Body of pancreas (tissue), 4 donors: ENCODE measurements at regions not wholly inside any gene's neighbourhood (a gene's known extent, or its start where the extent isn't known, plus 50 kb on each side); places are given as distances from the start of the nearest gene placed in this dataset.
"Not testable (repeated sequence)": the region's sequence is repeated elsewhere in the genome, so short reads cannot be mapped to it uniquely, and the experiment has no call there.

ENCODE experiments used
- ATAC-seq: fragments of 150-250 bp; one replicate; pipeline ENCODE4 v1.9.1; 2016
- DNase-seq, 4 donors: peaks; one replicate each; pipeline ENCODE4 v3.0.0-alpha.2; 2019
- H3K27ac ChIP-seq, 4 donors: fragments of 200-600 bp; sonication (generic); 1 replicate in 3 of 4; 2 replicates in 1 of 4; pipeline versions ENCODE4 v1.5.1 to v1.6.1; 2016 to 2019; ENCODE audit warnings: mild to moderate bottlenecking in 1 of 4, mixed read lengths in 1 of 4, moderate library complexity in 1 of 4
- H3K27me3 ChIP-seq, 2 donors: fragments of 200-600 bp; sonication (generic); one replicate each; pipeline ENCODE4 v1.6.0; 2016; ENCODE audit warnings: mild to moderate bottlenecking in 1 of 2
- H3K36me3 ChIP-seq, 2 donors: fragments of 200-600 bp; sonication (generic); replicated peaks in 1 of 2; 2 replicates each; pipeline ENCODE4 v1.5.1; 2016; ENCODE audit warnings: low read depth in 2 of 2; ENCODE audit not compliant: insufficient read depth in 1 of 2
- H3K4me1 ChIP-seq: fragments of 200-600 bp; sonication (generic); one replicate; pipeline ENCODE4 v1.6.0; 2016
- H3K4me3 ChIP-seq, 2 donors: fragments of 200-600 bp; sonication (generic); 1 replicate in 1 of 2; 2 replicates in 1 of 2; pipeline ENCODE4 v1.5.1; 2016 to 2019
- H3K9me3 ChIP-seq, 3 donors: fragments of 200-600 bp; sonication (generic); 1 replicate in 2 of 3; 2 replicates in 1 of 3; pipeline ENCODE4 v1.5.1; 2016
- CTCF ChIP-seq, 7 experiments: fragments of 450-650 bp in 4 of 7; fragments of 200-600 bp in 3 of 7; sonication (generic) in 3 of 7; IDR thresholded peaks; one replicate each; pipeline ENCODE4 v1.5.1; 2016 to 2019; ENCODE audit warnings: antibody characterized with exemption in 7 of 7
- POLR2A ChIP-seq, 3 donors: fragments of 450-650 bp; IDR thresholded peaks; one replicate each; pipeline ENCODE4 v1.6.1; 2016; ENCODE audit warnings: antibody characterized with exemption in 3 of 3, mild to moderate bottlenecking in 2 of 3
- WGBS, 2 donors: methylation state at CpG; one replicate each; pipeline ENCODE4 v1.1.5; 2017; 5-methylcytosine and 5-hydroxymethylcytosine counted together
- intact Hi-C: fragments of 100-400 bp; cut with DNase I; formaldehyde crosslinking; loops from one replicate; pipeline ENCODE4 v1.15.1; 2023

- Histone ChIP-seq H3K9me3 (no peaks in the 10 kb centered on the region), H3K4me1 (no peaks in the 10 kb centered on the region), H3K27me3 (no peaks in the 10 kb centered on the region), H3K4me3 (no peak overlapping the region), H3K27ac (no peak overlapping the region), H3K36me3 (no peaks in the 10 kb centered on the region)
- no peak for ATAC-seq
- DNase-seq, result no peak
- intact Hi-C loops, result no loop called here
- WGBS, 2 donors, result 78 to 80% methylated on average over 3 of the region's 3 CpGs
- no peak for TF ChIP-seq CTCF (IDR thresholded peaks at IDR 0.05)
- TF ChIP-seq POLR2A (IDR thresholded peaks at IDR 0.05), result no peak
Observed at GRCh38 chr11:82185925-82186324, 547.7 kb downstream of the FAM181B start.

- 46 to 56% methylated on average over 3 of the region's 3 CpGs for WGBS, 2 donors
- TF ChIP-seq POLR2A (IDR thresholded peaks at IDR 0.05), result no peak
- TF ChIP-seq CTCF (IDR thresholded peaks at IDR 0.05), result no peak
- no peaks in the 10 kb centered on the region for H3K27me3 ChIP-seq
- no peak for DNase-seq
- no peaks in the 10 kb centered on the region for H3K4me1 ChIP-seq
- no peaks in the 10 kb centered on the region for H3K9me3 ChIP-seq
- intact Hi-C loops, result no loop called here
- no peak overlapping the region for H3K4me3 ChIP-seq
- no peak overlapping the region for H3K27ac ChIP-seq
- H3K36me3 ChIP-seq, result no peaks in the 10 kb centered on the region
- no peak for ATAC-seq
Observed at GRCh38 chr11:82184966-82185365, 548.7 kb downstream of the FAM181B start.

GRCh38 chr11:82183346-82183745 lies 550.3 kb downstream of the FAM181B start:
- no peak for DNase-seq
- intact Hi-C loops, result no loop called here
- no peaks in the 10 kb centered on the region for H3K36me3 ChIP-seq
- no peak overlapping the region for H3K4me3 ChIP-seq
- H3K27ac ChIP-seq, result no peak overlapping the region
- no peaks in the 10 kb centered on the region for H3K4me1 ChIP-seq
- H3K9me3 ChIP-seq, result no peaks in the 10 kb centered on the region
- no peak for ATAC-seq
- no peaks in the 10 kb centered on the region for H3K27me3 ChIP-seq
- TF ChIP-seq CTCF (IDR thresholded peaks at IDR 0.05) (no peak), POLR2A (IDR thresholded peaks at IDR 0.05) (no peak)
- WGBS, 2 donors, result 57 to 59% methylated on average over 2 of the region's 2 CpGs

- H3K27me3 ChIP-seq, DNase-seq, H3K36me3 ChIP-seq, H3K9me3 ChIP-seq, intact Hi-C loops, H3K4me3 ChIP-seq, H3K4me1 ChIP-seq, H3K27ac ChIP-seq, ATAC-seq: not testable (repeated sequence)
- WGBS, 2 donors, result 72 to 82% methylated on average over 2 of the region's 2 CpGs
Observed at GRCh38 chr11:82182697-82183096, 551.0 kb downstream of the FAM181B start.

GRCh38 chr11:82181796-82182195 lies 551.9 kb downstream of the FAM181B start:
- intact Hi-C loops, H3K4me1 ChIP-seq, H3K36me3 ChIP-seq, H3K4me3 ChIP-seq, H3K27ac ChIP-seq, H3K9me3 ChIP-seq, H3K27me3 ChIP-seq, ATAC-seq, DNase-seq: not testable (repeated sequence)
- WGBS, 2 donors, result 95 to 100% methylated on average over 1 to 25 of the region's 25 CpGs

GRCh38 chr11:82176945-82177344 lies 556.7 kb downstream of the FAM181B start:
- ATAC-seq, result no peak
- no peaks in the 10 kb centered on the region for H3K27me3 ChIP-seq
- no peaks in the 10 kb centered on the region for H3K36me3 ChIP-seq
- no peak overlapping the region for H3K4me3 ChIP-seq
- no peaks in the 10 kb centered on the region for H3K4me1 ChIP-seq
- WGBS, 2 donors, result 37 to 38% methylated on average over 2 of the region's 2 CpGs
- H3K9me3 ChIP-seq, result no peaks in the 10 kb centered on the region
- DNase-seq, result no peak
- TF ChIP-seq POLR2A (IDR thresholded peaks at IDR 0.05) (no peak), CTCF (IDR thresholded peaks at IDR 0.05) (no peak)
- H3K27ac ChIP-seq, result no peak overlapping the region
- intact Hi-C loops, result no loop called here
